LoVo (cell line): ENCODE measurements at regions not wholly inside any gene's neighbourhood (a gene's known extent, or its start where the extent isn't known, plus 50 kb on each side); places are given as distances from the start of the nearest gene placed in this dataset.

Experiments used
- DNase-seq: peaks from one replicate; pipeline ENCODE4 v3.0.0-alpha.2; 2016; ENCODE audit warnings: low spot score

GRCh38 chr5:135203019-135203418 lies 169.0 kb upstream of the PITX1 start:
- no peak for DNase-seq

GRCh38 chr5:135199919-135200318 lies 165.9 kb upstream of the PITX1 start:
- no peak for DNase-seq

- DNase-seq, result no peak
Measured at GRCh38 chr5:135196483-135196882, 162.5 kb upstream of the PITX1 start.

- DNase-seq, result no peak
Measured at GRCh38 chr5:135195270-135195608, 161.2 kb upstream of the PITX1 start.

- no peak for DNase-seq
Measured at GRCh38 chr5:135194573-135195269, 160.7 kb upstream of the PITX1 start.

GRCh38 chr5:135194126-135194488 lies 160.1 kb upstream of the PITX1 start:
- no peak for DNase-seq

- no peak for DNase-seq
Measured at GRCh38 chr5:135193213-135194125, 159.4 kb upstream of the PITX1 start.

- DNase-seq, result no peak
Measured at GRCh38 chr5:135192351-135192750, 158.3 kb upstream of the PITX1 start.

GRCh38 chr5:135191084-135191826 lies 157.2 kb upstream of the PITX1 start:
- peak; percentile 89 for DNase-seq

- DNase-seq, result no peak
Measured at GRCh38 chr5:135190416-135191083, 156.5 kb upstream of the PITX1 start.

GRCh38 chr5:135189024-135189423 lies 155.0 kb upstream of the PITX1 start:
- no peak for DNase-seq

- DNase-seq, result no peak
Measured at GRCh38 chr5:135188233-135188914, 154.3 kb upstream of the PITX1 start.

GRCh38 chr5:135186662-135187522 lies 152.9 kb upstream of the PITX1 start:
- no peak for DNase-seq

- no peak for DNase-seq
Measured at GRCh38 chr5:135185481-135186065, 151.5 kb upstream of the PITX1 start.

GRCh38 chr5:135184646-135185045 lies 150.6 kb upstream of the PITX1 start:
- DNase-seq, result no peak

- DNase-seq, result no peak
Measured at GRCh38 chr5:135183464-135183863, 149.4 kb upstream of the PITX1 start.

- no peak for DNase-seq
Measured at GRCh38 chr5:135182675-135183074, 148.6 kb upstream of the PITX1 start.

GRCh38 chr5:135181653-135182052 lies 147.6 kb upstream of the PITX1 start:
- DNase-seq, result no peak

- no peak for DNase-seq
Measured at GRCh38 chr5:135179308-135179980, 145.4 kb upstream of the PITX1 start.
